HEK293 (cell line): ENCODE measurements at regions not wholly inside any gene's neighbourhood (a gene's known extent, or its start where the extent isn't known, plus 50 kb on each side); places are given as distances from the start of the nearest gene placed in this dataset.

ENCODE experiments used
- CTCF ChIA-PET: fragments of 350-600 bp; formaldehyde crosslinking; extraction: SDS; loops from one replicate; lab custom pipeline; 2021; ENCODE audit warnings: antibody characterized with exemption; lab: Yijun Ruan, JAX
- POLR2A ChIA-PET: fragments of 300-600 bp; formaldehyde crosslinking; extraction: SDS; loops from one replicate; lab custom pipeline; 2020; ENCODE audit warnings: antibody characterized with exemption, inconsistent platforms; lab: Yijun Ruan, JAX
- H3K27ac ChIP-seq: fragments of 200-500 bp; sonication (Bioruptor generic); 2 replicates; pipeline ENCODE4 v1.5.1; 2014; ENCODE audit warnings: low read depth, low read length, control low read depth, inconsistent platforms; ENCODE audit errors: extremely low read depth
- H3K36me3 ChIP-seq, 2 experiments: fragments of 200-500 bp in 1 of 2; sonication (Bioruptor generic) in 1 of 2; 1 replicate in 1 of 2; 2 replicates in 1 of 2; pipeline ENCODE4 v1.5.1; 2014 to 2017; ENCODE audit warnings: inconsistent platforms in 2 of 2, low read length in 2 of 2; ENCODE audit not compliant: control insufficient read depth in 2 of 2, insufficient read depth in 1 of 2
- H3K4me1 ChIP-seq: fragments of 200-500 bp; sonication (Bioruptor generic); 2 replicates; pipeline ENCODE4 v1.5.1; 2014; ENCODE audit warnings: mild to moderate bottlenecking, low read length, inconsistent platforms; ENCODE audit not compliant: control insufficient read depth, insufficient read depth
- H3K4me3 ChIP-seq: 2 replicates; pipeline ENCODE4 v1.5.1; 2011; ENCODE audit warnings: low read depth, mild to moderate bottlenecking, control low read depth, low read length, moderate library complexity
- H3K9me3 ChIP-seq: fragments of 200-500 bp; sonication (Bioruptor generic); 2 replicates; pipeline ENCODE4 v1.5.1; 2014; ENCODE audit warnings: low read depth, low read length, inconsistent platforms; ENCODE audit not compliant: control insufficient read depth, insufficient read depth
- BCL6B ChIP-seq: fragments of 450-650 bp; formaldehyde crosslinking; IDR thresholded peaks from 2 replicates; pipeline ENCODE4 v1.5.1; 2017; ENCODE audit warnings: missing biosample characterization, missing genetic modification characterization
- CTCF ChIP-seq: fragments of 450-650 bp; formaldehyde crosslinking; IDR thresholded peaks from 2 replicates; pipeline ENCODE4 v1.5.1; 2016; ENCODE audit warnings: missing biosample characterization, missing genetic modification characterization
- GLIS1 ChIP-seq: fragments of 450-650 bp; formaldehyde crosslinking; IDR thresholded peaks from 2 replicates; pipeline ENCODE4 v1.5.1; 2016; ENCODE audit warnings: missing biosample characterization, missing genetic modification characterization
- HOXD13 ChIP-seq: sonication (generic); formaldehyde crosslinking; IDR thresholded peaks from 2 replicates; pipeline ENCODE4 v1.8.0; 2022; ENCODE audit warnings: missing genetic modification reagents, borderline replicate concordance
- KLF10 ChIP-seq: fragments of 450-650 bp; IDR thresholded peaks from 2 replicates; pipeline ENCODE4 v1.5.1; 2018; ENCODE audit warnings: missing biosample characterization, mild to moderate bottlenecking, missing genetic modification characterization
- MEIS1 ChIP-seq: sonication (generic); formaldehyde crosslinking; IDR thresholded peaks from 2 replicates; pipeline ENCODE4 v1.8.1; 2022; ENCODE audit warnings: missing genetic modification reagents, mild to moderate bottlenecking, borderline replicate concordance
- OVOL3 ChIP-seq: fragments of 450-650 bp; formaldehyde crosslinking; IDR thresholded peaks from 2 replicates; pipeline ENCODE4 v1.5.1; 2016; ENCODE audit warnings: missing biosample characterization, missing genetic modification characterization
- ZBTB20 ChIP-seq: fragments of 450-650 bp; formaldehyde crosslinking; IDR thresholded peaks from 2 replicates; pipeline ENCODE4 v1.5.1; 2016; ENCODE audit warnings: missing biosample characterization, missing genetic modification characterization
- ZBTB21 ChIP-seq: fragments of 450-650 bp; formaldehyde crosslinking; IDR thresholded peaks from 2 replicates; pipeline ENCODE4 v1.5.1; 2017; ENCODE audit warnings: missing biosample characterization, missing genetic modification characterization
- ZBTB7A ChIP-seq: fragments of 450-650 bp; formaldehyde crosslinking; IDR thresholded peaks from 2 replicates; pipeline ENCODE4 v1.5.1; 2016; ENCODE audit warnings: low read depth, missing biosample characterization, missing genetic modification characterization
- ZFP37 ChIP-seq: fragments of 450-650 bp; formaldehyde crosslinking; IDR thresholded peaks from 2 replicates; pipeline ENCODE4 v1.5.1; 2016; ENCODE audit warnings: missing biosample characterization, missing genetic modification characterization
- ZNF121 ChIP-seq: fragments of 450-650 bp; formaldehyde crosslinking; IDR thresholded peaks from 2 replicates; pipeline ENCODE4 v1.5.1; 2016; ENCODE audit warnings: missing biosample characterization, missing genetic modification characterization
- ZNF302 ChIP-seq: fragments of 450-650 bp; formaldehyde crosslinking; IDR thresholded peaks from 2 replicates; pipeline ENCODE4 v1.5.1; 2016; ENCODE audit warnings: missing biosample characterization, missing genetic modification characterization, low read depth
- ZNF423 ChIP-seq: fragments of 450-650 bp; formaldehyde crosslinking; IDR thresholded peaks from 2 replicates; pipeline ENCODE4 v1.5.1; 2016; ENCODE audit warnings: missing biosample characterization, missing genetic modification characterization
- ZNF510 ChIP-seq: fragments of 450-650 bp; formaldehyde crosslinking; IDR thresholded peaks from 2 replicates; pipeline ENCODE4 v1.5.1; 2018; ENCODE audit warnings: mild to moderate bottlenecking, missing genetic modification characterization, missing biosample characterization; ENCODE audit not compliant: insufficient replicate concordance
- ZNF530 ChIP-seq: fragments of 450-650 bp; formaldehyde crosslinking; IDR thresholded peaks from 2 replicates; pipeline ENCODE4 v1.5.1; 2016; ENCODE audit warnings: low read depth, missing biosample characterization, missing genetic modification characterization
- ZNF558 ChIP-seq: fragments of 450-650 bp; formaldehyde crosslinking; IDR thresholded peaks from 2 replicates; pipeline ENCODE4 v1.5.1; 2016; ENCODE audit warnings: missing biosample characterization, missing genetic modification characterization
- ZNF629 ChIP-seq: fragments of 450-650 bp; formaldehyde crosslinking; IDR thresholded peaks from 2 replicates; pipeline ENCODE4 v1.5.1; 2017; ENCODE audit warnings: missing biosample characterization, missing genetic modification characterization
- ZNF776 ChIP-seq: fragments of 450-650 bp; formaldehyde crosslinking; IDR thresholded peaks from 2 replicates; pipeline ENCODE4 v1.5.0; 2017; ENCODE audit warnings: missing biosample characterization, missing genetic modification characterization, borderline replicate concordance
- ZNF785 ChIP-seq: fragments of 450-650 bp; formaldehyde crosslinking; IDR thresholded peaks from 2 replicates; pipeline ENCODE4 v1.5.1; 2016; ENCODE audit warnings: missing biosample characterization, missing genetic modification characterization
- ZNF792 ChIP-seq: fragments of 450-650 bp; formaldehyde crosslinking; IDR thresholded peaks from 2 replicates; pipeline ENCODE4 v1.5.1; 2016; ENCODE audit warnings: missing biosample characterization, missing genetic modification characterization
- TF ChIP-seq, protein P1 (sequence below): fragments of 450-650 bp; formaldehyde crosslinking; IDR thresholded peaks from 2 replicates; pipeline ENCODE4 v1.5.0; 2017; ENCODE audit warnings: missing biosample characterization, missing genetic modification characterization, borderline replicate concordance

DNA sequence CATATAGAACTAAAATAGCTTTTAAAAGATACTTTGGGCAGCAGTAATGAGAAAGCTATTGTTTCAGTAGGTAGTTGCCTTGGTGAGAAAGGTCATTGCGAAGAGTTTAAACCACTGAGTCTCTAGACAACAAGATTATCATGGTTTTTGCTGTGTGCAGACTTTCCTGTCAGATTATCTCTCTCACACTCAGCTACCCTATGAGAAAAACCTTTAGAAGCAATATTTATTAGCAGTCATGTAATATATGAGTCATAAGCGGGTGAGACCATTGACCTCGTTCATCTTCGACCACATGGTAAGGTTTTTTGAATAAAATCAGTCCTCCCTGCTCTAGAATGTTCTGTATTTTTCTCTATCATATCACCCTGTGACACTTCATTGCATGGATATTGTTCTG, 59.9 kb downstream of the GPR65 start:
- H3K4me3 ChIP-seq, result no peak overlapping the region
- POLR2A ChIA-PET, result no interaction called here
- no peaks in the 10 kb centered on the region for H3K36me3 ChIP-seq
- no peaks in the 10 kb centered on the region for H3K9me3 ChIP-seq
- CTCF ChIA-PET, result interaction anchor here (1.4 kb wide), 1 partner anchor 51 kb away, joined by 6 read pairs; no protein-coding TSS in a partner anchor
- TF ChIP-seq ZBTB20, result no peak
- TF ChIP-seq GLIS1 (tag by site-specific recombination), result no peak
- TF ChIP-seq, protein P1, sequence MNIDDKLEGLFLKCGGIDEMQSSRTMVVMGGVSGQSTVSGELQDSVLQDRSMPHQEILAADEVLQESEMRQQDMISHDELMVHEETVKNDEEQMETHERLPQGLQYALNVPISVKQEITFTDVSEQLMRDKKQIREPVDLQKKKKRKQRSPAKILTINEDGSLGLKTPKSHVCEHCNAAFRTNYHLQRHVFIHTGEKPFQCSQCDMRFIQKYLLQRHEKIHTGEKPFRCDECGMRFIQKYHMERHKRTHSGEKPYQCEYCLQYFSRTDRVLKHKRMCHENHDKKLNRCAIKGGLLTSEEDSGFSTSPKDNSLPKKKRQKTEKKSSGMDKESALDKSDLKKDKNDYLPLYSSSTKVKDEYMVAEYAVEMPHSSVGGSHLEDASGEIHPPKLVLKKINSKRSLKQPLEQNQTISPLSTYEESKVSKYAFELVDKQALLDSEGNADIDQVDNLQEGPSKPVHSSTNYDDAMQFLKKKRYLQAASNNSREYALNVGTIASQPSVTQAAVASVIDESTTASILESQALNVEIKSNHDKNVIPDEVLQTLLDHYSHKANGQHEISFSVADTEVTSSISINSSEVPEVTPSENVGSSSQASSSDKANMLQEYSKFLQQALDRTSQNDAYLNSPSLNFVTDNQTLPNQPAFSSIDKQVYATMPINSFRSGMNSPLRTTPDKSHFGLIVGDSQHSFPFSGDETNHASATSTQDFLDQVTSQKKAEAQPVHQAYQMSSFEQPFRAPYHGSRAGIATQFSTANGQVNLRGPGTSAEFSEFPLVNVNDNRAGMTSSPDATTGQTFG (tag by site-specific recombination), result no peak
- no peak for TF ChIP-seq ZNF121
- TF ChIP-seq ZNF530 (tag by site-specific recombination), result no peak
- TF ChIP-seq BCL6B (tag by site-specific recombination), result no peak
- TF ChIP-seq ZNF423, result no peak
- TF ChIP-seq ZBTB7A (tag by site-specific recombination), result no peak
- no peak for TF ChIP-seq ZNF792
- no peak for TF ChIP-seq ZNF558 (tag by site-specific recombination)
- TF ChIP-seq ZFP37 (tag by site-specific recombination), result no peak
- TF ChIP-seq OVOL3 (tag by site-specific recombination), result no peak
- no peak for TF ChIP-seq ZNF302 (tag by site-specific recombination)
- TF ChIP-seq CTCF (tag by site-specific recombination), result no peak
- TF ChIP-seq KLF10 (tag by site-specific recombination), result no peak
- TF ChIP-seq MEIS1 (CRISPR knock-in tag), result no peak
- no peak overlapping the region for H3K27ac ChIP-seq
- H3K4me1 ChIP-seq, result no peaks in the 10 kb centered on the region

DNA sequence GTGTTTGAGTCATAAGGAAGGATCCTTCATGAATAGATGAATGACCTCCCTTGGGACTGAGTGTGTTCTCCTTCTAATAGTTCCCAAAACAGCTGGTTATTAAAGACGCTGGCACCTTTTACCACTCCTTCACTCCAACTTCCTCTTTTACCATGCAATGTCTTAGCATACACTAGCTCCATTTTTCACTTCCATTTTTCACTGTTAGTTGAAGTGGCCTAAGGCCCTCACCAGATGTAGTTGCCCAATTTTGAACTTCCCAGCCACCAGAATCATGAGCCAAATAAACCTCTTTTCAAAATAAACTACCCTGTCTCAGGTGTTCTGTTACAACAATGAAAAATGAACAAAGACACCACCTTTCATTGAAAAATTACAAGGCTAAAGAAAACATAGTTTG, 64.7 kb downstream of the GPR65 start:
- POLR2A ChIA-PET, result no interaction called here
- TF ChIP-seq ZNF510 (tag by site-specific recombination) (no peak), ZNF785 (tag by site-specific recombination) (no peak), ZBTB21 (no peak), ZNF776 (no peak), HOXD13 (CRISPR knock-in tag) (no peak), ZNF629 (tag by site-specific recombination) (no peak)
- TF ChIP-seq, all 188 proteins: peak for 0
- CTCF ChIA-PET, result no interaction called here
- H3K36me3 ChIP-seq, result no peaks in the 10 kb centered on the region
- no peak overlapping the region for H3K27ac ChIP-seq
- H3K4me3 ChIP-seq, result no peak overlapping the region
- H3K9me3 ChIP-seq, result no peaks in the 10 kb centered on the region; the same call in 1 of the 2 replicates
- H3K4me1 ChIP-seq, result no peaks in the 10 kb centered on the region
